SK-N-SH treated with all-trans-retinoic acid at 6 μM for 48 hours (cell line): ENCODE measurements at regions not wholly inside any gene's neighbourhood (a gene's known extent, or its start where the extent isn't known, plus 50 kb on each side); places are given as distances from the start of the nearest gene placed in this dataset.

Source experiments
- ARNTL ChIP-seq: fragments of 450-650 bp; formaldehyde crosslinking; IDR thresholded peaks from 2 replicates; pipeline ENCODE4 v1.5.0; 2020; ENCODE audit warnings: low read depth, mild to moderate bottlenecking, moderate library complexity, borderline replicate concordance
- CREB5 ChIP-seq: fragments of 250-450 bp; sonication (Bioruptor Pico); IDR thresholded peaks from 2 replicates; pipeline ENCODE4 v1.5.1; 2020; ENCODE audit warnings: low read depth, mild to moderate bottlenecking, moderate library complexity
- CSDC2 ChIP-seq: fragments of 250-450 bp; sonication (Bioruptor Pico); IDR thresholded peaks from 2 replicates; pipeline ENCODE4 v1.5.0; 2020; ENCODE audit warnings: mild to moderate bottlenecking, moderate library complexity
- ISL1 ChIP-seq: fragments of 250-450 bp; sonication (Bioruptor Pico); IDR thresholded peaks from 2 replicates; pipeline ENCODE4 v2.1.2; 2022; ENCODE audit warnings: mild to moderate bottlenecking, moderate library complexity
- OSR1 ChIP-seq: fragments of 250-450 bp; sonication (Bioruptor Pico); IDR thresholded peaks from 2 replicates; pipeline ENCODE4 v1.8.0; 2022; ENCODE audit warnings: moderate library complexity, mild to moderate bottlenecking, inconsistent platforms
- PATZ1 ChIP-seq: fragments of 250-450 bp; sonication (Bioruptor Pico); IDR thresholded peaks from 2 replicates; pipeline ENCODE4 v1.8.0; 2020; ENCODE audit warnings: mild to moderate bottlenecking, moderate library complexity, borderline replicate concordance
- PPARA ChIP-seq: fragments of 250-450 bp; sonication (Bioruptor Pico); IDR thresholded peaks from 2 replicates; pipeline ENCODE4 v1.5.0; 2020; ENCODE audit warnings: mild to moderate bottlenecking, borderline replicate concordance
- ZFP30 ChIP-seq: fragments of 450-650 bp; formaldehyde crosslinking; IDR thresholded peaks from 2 replicates; pipeline ENCODE4 v1.5.0; 2022; ENCODE audit warnings: mild to moderate bottlenecking, moderate library complexity
- TF ChIP-seq, protein P1 (sequence below): fragments of 250-450 bp; sonication (Bioruptor Pico); IDR thresholded peaks from 2 replicates; pipeline ENCODE4 v1.5.0; 2020; ENCODE audit warnings: mild to moderate bottlenecking, moderate library complexity

GRCh38 chr6:33862536-33862935, 58.7 kb upstream of the MLN start:
- no peak for TF ChIP-seq OSR1 (CRISPR knock-in tag)
- TF ChIP-seq PATZ1 (CRISPR knock-in tag): no peak
- TF ChIP-seq CREB5: no peak
- no peak for TF ChIP-seq ARNTL (CRISPR knock-in tag)
- no peak for TF ChIP-seq CSDC2
- no peak for TF ChIP-seq ISL1 (CRISPR knock-in tag)
- TF ChIP-seq ZFP30 (CRISPR knock-in tag): no peak
- no peak for TF ChIP-seq PPARA
- TF ChIP-seq, protein P1, sequence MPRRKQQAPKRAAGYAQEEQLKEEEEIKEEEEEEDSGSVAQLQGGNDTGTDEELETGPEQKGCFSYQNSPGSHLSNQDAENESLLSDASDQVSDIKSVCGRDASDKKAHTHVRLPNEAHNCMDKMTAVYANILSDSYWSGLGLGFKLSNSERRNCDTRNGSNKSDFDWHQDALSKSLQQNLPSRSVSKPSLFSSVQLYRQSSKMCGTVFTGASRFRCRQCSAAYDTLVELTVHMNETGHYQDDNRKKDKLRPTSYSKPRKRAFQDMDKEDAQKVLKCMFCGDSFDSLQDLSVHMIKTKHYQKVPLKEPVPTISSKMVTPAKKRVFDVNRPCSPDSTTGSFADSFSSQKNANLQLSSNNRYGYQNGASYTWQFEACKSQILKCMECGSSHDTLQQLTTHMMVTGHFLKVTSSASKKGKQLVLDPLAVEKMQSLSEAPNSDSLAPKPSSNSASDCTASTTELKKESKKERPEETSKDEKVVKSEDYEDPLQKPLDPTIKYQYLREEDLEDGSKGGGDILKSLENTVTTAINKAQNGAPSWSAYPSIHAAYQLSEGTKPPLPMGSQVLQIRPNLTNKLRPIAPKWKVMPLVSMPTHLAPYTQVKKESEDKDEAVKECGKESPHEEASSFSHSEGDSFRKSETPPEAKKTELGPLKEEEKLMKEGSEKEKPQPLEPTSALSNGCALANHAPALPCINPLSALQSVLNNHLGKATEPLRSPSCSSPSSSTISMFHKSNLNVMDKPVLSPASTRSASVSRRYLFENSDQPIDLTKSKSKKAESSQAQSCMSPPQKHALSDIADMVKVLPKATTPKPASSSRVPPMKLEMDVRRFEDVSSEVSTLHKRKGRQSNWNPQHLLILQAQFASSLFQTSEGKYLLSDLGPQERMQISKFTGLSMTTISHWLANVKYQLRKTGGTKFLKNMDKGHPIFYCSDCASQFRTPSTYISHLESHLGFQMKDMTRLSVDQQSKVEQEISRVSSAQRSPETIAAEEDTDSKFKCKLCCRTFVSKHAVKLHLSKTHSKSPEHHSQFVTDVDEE: no peak
